Endodermal cell (in vitro differentiated cells): ENCODE measurements at regions not wholly inside any gene's neighbourhood (a gene's known extent, or its start where the extent isn't known, plus 50 kb on each side); places are given as distances from the start of the nearest gene placed in this dataset.
A peak's percentile ranks its signal among the peaks of the same experiment; 100 is the strongest.

Source experiments
- DNase-seq: peaks from one replicate; pipeline ENCODE4 v3.0.0-alpha.2; 2017
- H3K27ac ChIP-seq: 2 replicates; pipeline ENCODE4 v1.5.1; 2013; ENCODE audit warnings: mild to moderate bottlenecking, low read depth, low read length, moderate library complexity
- H3K27me3 ChIP-seq: 2 replicates; pipeline ENCODE4 v1.6.1; 2013; ENCODE audit warnings: mild to moderate bottlenecking, low read length, moderate library complexity; ENCODE audit not compliant: insufficient read depth, control insufficient read depth, poor library complexity, severe bottlenecking
- H3K36me3 ChIP-seq: 2 replicates; pipeline ENCODE4 v1.7.0; 2013; ENCODE audit warnings: mild to moderate bottlenecking, low read length, moderate library complexity; ENCODE audit not compliant: control insufficient read depth, insufficient read depth
- H3K4me1 ChIP-seq: one replicate; pipeline ENCODE4 v1.7.0; 2013; ENCODE audit warnings: low read length; ENCODE audit not compliant: control insufficient read depth, insufficient read depth
- H3K4me3 ChIP-seq: 2 replicates; pipeline ENCODE4 v1.5.1; 2013; ENCODE audit warnings: mild to moderate bottlenecking, low read length, moderate library complexity
- H3K9ac ChIP-seq: 2 replicates; pipeline ENCODE4 v1.6.1; 2013; ENCODE audit warnings: mild to moderate bottlenecking, low read length, moderate library complexity; ENCODE audit not compliant: poor library complexity, severe bottlenecking; ENCODE audit errors: extremely low read depth
- H3K9me3 ChIP-seq: 2 replicates; pipeline ENCODE4 v1.6.1; 2013; ENCODE audit warnings: mild to moderate bottlenecking, low read length, moderate library complexity; ENCODE audit not compliant: control insufficient read depth
- H3K27ac Mint-ChIP-seq: 2 replicates; pipeline ENCODE4 v1.8.0; 2020; ENCODE audit warnings: mixed read lengths
- H3K27me3 Mint-ChIP-seq: 2 replicates; pipeline ENCODE4 v1.8.0; 2021; ENCODE audit warnings: mild to moderate bottlenecking, mixed read lengths; ENCODE audit not compliant: insufficient read depth
- H3K36me3 Mint-ChIP-seq: 2 replicates; pipeline ENCODE4 v1.8.0; 2020; ENCODE audit warnings: low read depth, mixed read lengths
- H3K4me1 Mint-ChIP-seq: 2 replicates; pipeline ENCODE4 v1.8.0; 2020; ENCODE audit warnings: mixed read lengths
- H3K4me3 Mint-ChIP-seq: 2 replicates; pipeline ENCODE4 v1.8.0; 2020; ENCODE audit warnings: mild to moderate bottlenecking, moderate library complexity, mixed read lengths
- H3K9me3 Mint-ChIP-seq: 2 replicates; pipeline ENCODE4 v1.8.0; 2020; ENCODE audit warnings: mild to moderate bottlenecking, mixed read lengths
- CTCF ChIP-seq: fragments of 200-600 bp; sonication (generic); conservative IDR thresholded peaks from 2 replicates; pipeline ENCODE4 v1.5.0; 2021; ENCODE audit warnings: antibody characterized with exemption, mild to moderate bottlenecking
- WGBS, 2 experiments: methylation state at CpG; one replicate each; pipeline versions ENCODE4 v1.1.5 to v1.1.7; 2013; ENCODE audit warnings: missing lambda C conversion rate in 2 of 2, mixed read lengths in 1 of 2; ENCODE audit not compliant: insufficient coverage in 1 of 2, insufficient read length in 1 of 2; 5-methylcytosine and 5-hydroxymethylcytosine counted together

- WGBS, 2 experiments: 89 to 92% methylated on average over 2 to 5 of the region's 5 CpGs
- Histone ChIP-seq H3K27ac (no peak overlapping the region), H3K4me3 (no peak overlapping the region), H3K9ac (no peak overlapping the region), H3K4me1 (no peaks in the 10 kb centered on the region), H3K36me3 (no peaks in the 10 kb centered on the region), H3K9me3 (no peaks in the 10 kb centered on the region), H3K27me3 (no peaks in the 10 kb centered on the region)
- Mint-ChIP-seq H3K4me3 (no peak overlapping the region), H3K9me3 (no peaks in the 10 kb centered on the region), H3K4me1 (no peaks in the 10 kb centered on the region), H3K27ac (no peak overlapping the region), H3K27me3 (peaks cover 27% of the 10 kb centered on the region), H3K36me3 (no peaks in the 10 kb centered on the region)
- DNase-seq: peak; percentile 17
- TF ChIP-seq CTCF: no peak
Measured at GRCh38 chr19:29881386-29881785, 60.7 kb upstream of the URI1 start.

- H3K36me3 ChIP-seq: no peaks in the 10 kb centered on the region
- H3K27me3 ChIP-seq: no peaks in the 10 kb centered on the region
- H3K4me3 ChIP-seq: no peak overlapping the region
- 76 to 91% methylated on average over 4 to 13 of the region's 13 CpGs for WGBS, 2 experiments
- peak; percentile 71 for DNase-seq
- Mint-ChIP-seq H3K9me3 (no peaks in the 10 kb centered on the region), H3K36me3 (no peaks in the 10 kb centered on the region), H3K27me3 (peaks cover 24% of the 10 kb centered on the region), H3K4me3 (no peak overlapping the region), H3K4me1 (no peaks in the 10 kb centered on the region), H3K27ac (no peak overlapping the region)
- no peak overlapping the region for H3K9ac ChIP-seq
- H3K4me1 ChIP-seq: no peaks in the 10 kb centered on the region
- no peak overlapping the region for H3K27ac ChIP-seq
- no peaks in the 10 kb centered on the region for H3K9me3 ChIP-seq
- TF ChIP-seq CTCF: peak; percentile 6
Measured at GRCh38 chr19:29882719-29883105, 59.3 kb upstream of the URI1 start.

GRCh38 chr19:29884044-29884443 is 58.0 kb upstream of the URI1 start:
- Mint-ChIP-seq H3K4me3 (no peak overlapping the region), H3K27ac (no peak overlapping the region), H3K27me3 (peaks cover 17% of the 10 kb centered on the region), H3K9me3 (no peaks in the 10 kb centered on the region), H3K4me1 (no peaks in the 10 kb centered on the region), H3K36me3 (no peaks in the 10 kb centered on the region)
- no peaks in the 10 kb centered on the region for H3K27me3 ChIP-seq
- no peak overlapping the region for H3K27ac ChIP-seq
- H3K9me3 ChIP-seq: no peaks in the 10 kb centered on the region
- H3K9ac ChIP-seq: no peak overlapping the region
- 100% methylated on average over 2 of the region's 2 CpGs for WGBS, 2 experiments
- TF ChIP-seq CTCF: no peak
- no peak for DNase-seq
- no peak overlapping the region for H3K4me3 ChIP-seq
- no peaks in the 10 kb centered on the region for H3K36me3 ChIP-seq
- H3K4me1 ChIP-seq: no peaks in the 10 kb centered on the region
